ENCODE measurements at regions not wholly inside any gene's neighbourhood (a gene's known extent, or its start where the extent isn't known, plus 50 kb on each side); places are given as distances from the start of the nearest gene placed in this dataset.

DNA sequence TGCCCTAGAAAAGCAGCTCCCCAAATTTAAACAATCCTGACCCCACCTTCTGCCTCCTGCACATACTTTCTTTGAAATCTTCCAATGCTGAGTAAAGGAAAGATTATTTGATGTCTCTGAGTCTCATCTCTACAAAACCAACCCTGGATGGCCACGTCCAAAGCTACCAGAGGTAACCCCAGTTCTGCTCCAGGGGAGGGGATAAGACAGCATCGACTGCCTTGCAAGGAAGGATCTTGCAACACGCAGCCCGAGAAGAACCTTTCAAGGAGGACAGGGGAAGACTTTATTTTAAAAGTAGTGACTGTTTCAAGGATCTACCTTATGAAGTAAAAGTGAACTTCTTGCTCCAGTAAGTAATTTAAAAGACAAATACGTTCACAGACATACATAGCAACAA, 66.5 kb upstream of the TMEM45B start:
- no peak for TF ChIP-seq POLR2A (IDR thresholded peaks at IDR 0.05)
- TF ChIP-seq, protein P1, sequence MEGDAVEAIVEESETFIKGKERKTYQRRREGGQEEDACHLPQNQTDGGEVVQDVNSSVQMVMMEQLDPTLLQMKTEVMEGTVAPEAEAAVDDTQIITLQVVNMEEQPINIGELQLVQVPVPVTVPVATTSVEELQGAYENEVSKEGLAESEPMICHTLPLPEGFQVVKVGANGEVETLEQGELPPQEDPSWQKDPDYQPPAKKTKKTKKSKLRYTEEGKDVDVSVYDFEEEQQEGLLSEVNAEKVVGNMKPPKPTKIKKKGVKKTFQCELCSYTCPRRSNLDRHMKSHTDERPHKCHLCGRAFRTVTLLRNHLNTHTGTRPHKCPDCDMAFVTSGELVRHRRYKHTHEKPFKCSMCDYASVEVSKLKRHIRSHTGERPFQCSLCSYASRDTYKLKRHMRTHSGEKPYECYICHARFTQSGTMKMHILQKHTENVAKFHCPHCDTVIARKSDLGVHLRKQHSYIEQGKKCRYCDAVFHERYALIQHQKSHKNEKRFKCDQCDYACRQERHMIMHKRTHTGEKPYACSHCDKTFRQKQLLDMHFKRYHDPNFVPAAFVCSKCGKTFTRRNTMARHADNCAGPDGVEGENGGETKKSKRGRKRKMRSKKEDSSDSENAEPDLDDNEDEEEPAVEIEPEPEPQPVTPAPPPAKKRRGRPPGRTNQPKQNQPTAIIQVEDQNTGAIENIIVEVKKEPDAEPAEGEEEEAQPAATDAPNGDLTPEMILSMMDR (IDR thresholded peaks at IDR 0.05): no peak
- no peak for TF ChIP-seq EP300 (IDR thresholded peaks at IDR 0.05)

All from tibial nerve (tissue), 4 donors.